H1 (cell line): ENCODE measurements at regions not wholly inside any gene's neighbourhood (a gene's known extent, or its start where the extent isn't known, plus 50 kb on each side); places are given as distances from the start of the nearest gene placed in this dataset.

Source experiments
- CTCF ChIA-PET: fragments of 300-600 bp; sonication (Branson Sonifier 250); formaldehyde crosslinking; loops from one replicate; lab custom pipeline; 2021; ENCODE audit not compliant: partially characterized antibody; lab: Charles Lee
- POLR2A ChIA-PET: fragments of 300-600 bp; sonication (Branson Sonifier 250); formaldehyde crosslinking; loops from one replicate; lab custom pipeline; 2021; ENCODE audit warnings: inconsistent platforms; ENCODE audit not compliant: partially characterized antibody; lab: Charles Lee
- DNase-seq, 2 experiments: peaks; one replicate each; pipeline versions ENCODE4 v3.0.0 to v3.0.0-alpha.2; 2010 to 2022; ENCODE audit warnings: low spot score in 2 of 2, low read depth in 1 of 2, mixed read lengths in 1 of 2
- FAIRE-seq: peaks from 2 replicates; lab custom pipeline; 2011; peaks lifted over from hg19 to GRCh38; lab: Jason Lieb, UNC
- H2AFZ ChIP-seq: 2 replicates; pipeline ENCODE4 v1.8.1; 2012; ENCODE audit warnings: low read length, inconsistent platforms
- H2AK5ac ChIP-seq: 2 replicates; pipeline ENCODE4 v1.6.1; 2013; ENCODE audit warnings: low read depth, low read length
- H2BK120ac ChIP-seq: replicated peaks from 2 replicates; pipeline ENCODE3; 2013; ENCODE audit warnings: low read depth, low read length, inconsistent platforms
- H2BK12ac ChIP-seq: 2 replicates; pipeline ENCODE4 v1.6.1; 2013; ENCODE audit warnings: low read depth, low read length
- H2BK15ac ChIP-seq: 2 replicates; pipeline ENCODE4 v1.6.1; 2013; ENCODE audit warnings: low read length
- H2BK20ac ChIP-seq: 2 replicates; pipeline ENCODE4 v1.6.1; 2013; ENCODE audit warnings: low read length
- H2BK5ac ChIP-seq: 2 replicates; pipeline ENCODE4 v1.6.1; 2013; ENCODE audit warnings: low read depth, low read length
- H3K14ac ChIP-seq: 2 replicates; pipeline ENCODE4 v1.6.1; 2013; ENCODE audit warnings: inconsistent platforms; ENCODE audit not compliant: insufficient read length
- H3K18ac ChIP-seq: 2 replicates; pipeline ENCODE4 v1.6.1; 2013; ENCODE audit warnings: low read length; ENCODE audit errors: extremely low read depth
- H3K23ac ChIP-seq: 2 replicates; pipeline ENCODE4 v1.6.1; 2013; ENCODE audit warnings: inconsistent platforms; ENCODE audit not compliant: insufficient read length
- H3K23me2 ChIP-seq: 2 replicates; pipeline ENCODE4 v1.6.1; 2013; ENCODE audit warnings: low read depth, low read length
- H3K27ac ChIP-seq: 2 replicates; pipeline ENCODE4 v1.6.1; 2011; ENCODE audit warnings: low read depth, low read length, inconsistent platforms
- H3K27me3 ChIP-seq, 4 experiments: replicated peaks in 1 of 4; 1 replicate in 1 of 4; 2 replicates in 3 of 4; pipeline versions ENCODE4 v1.6.1 to v1.8.1; 2011 to 2013; ENCODE audit warnings: low read length in 3 of 4, mild to moderate bottlenecking in 3 of 4, inconsistent platforms in 2 of 4, mixed read lengths in 2 of 4, moderate library complexity in 1 of 4; ENCODE audit not compliant: control insufficient read depth in 3 of 4, insufficient read depth in 3 of 4; ENCODE audit errors: extremely low read depth in 1 of 4
- H3K36me3 ChIP-seq, 4 experiments: 2 replicates each; pipeline versions ENCODE4 v1.6.1 to v1.8.1; 2011 to 2013; ENCODE audit warnings: mild to moderate bottlenecking in 4 of 4, low read length in 3 of 4, moderate library complexity in 2 of 4, control low read depth in 1 of 4, inconsistent platforms in 1 of 4; ENCODE audit not compliant: insufficient read depth in 4 of 4, control insufficient read depth in 2 of 4
- H3K4ac ChIP-seq: replicated peaks from 2 replicates; pipeline ENCODE3; 2013; ENCODE audit warnings: low read length, low read depth, mixed read lengths, inconsistent platforms; ENCODE audit not compliant: insufficient read length
- H3K4me1 ChIP-seq, 4 experiments: replicated peaks in 1 of 4; 1 replicate in 1 of 4; 2 replicates in 3 of 4; pipeline versions ENCODE4 v1.6.1 to v1.8.1; 2011 to 2013; ENCODE audit warnings: low read length in 3 of 4, inconsistent platforms in 2 of 4, mixed read lengths in 1 of 4; ENCODE audit not compliant: insufficient read depth in 4 of 4, control insufficient read depth in 3 of 4
- H3K4me2 ChIP-seq, 2 experiments: 2 replicates each; pipeline versions ENCODE4 v1.6.1 to v1.8.1; 2011 to 2013; ENCODE audit warnings: low read depth in 2 of 2, low read length in 2 of 2, control low read depth in 1 of 2, inconsistent platforms in 1 of 2, mild to moderate bottlenecking in 1 of 2; ENCODE audit not compliant: insufficient read depth in 1 of 2
- H3K4me3 ChIP-seq, 4 experiments: fragments of 200-600, 300-600 bp in 1 of 4; sonication (generic), shearing (Covaris generic), sonication (Bioruptor Twin) in 1 of 4; 2 replicates each; pipeline versions ENCODE4 v1.5.1 to v1.8.1; 2011 to 2016; ENCODE audit warnings: low read length in 4 of 4, low read depth in 3 of 4, control low read depth in 2 of 4, inconsistent platforms in 2 of 4, mild to moderate bottlenecking in 2 of 4, mixed read lengths in 1 of 4, moderate library complexity in 1 of 4; ENCODE audit not compliant: insufficient read depth in 2 of 4; ENCODE audit errors: extremely low read depth in 1 of 4
- H3K56ac ChIP-seq: replicated peaks from 2 replicates; pipeline ENCODE3; 2013; ENCODE audit warnings: low read depth, mild to moderate bottlenecking, mixed read lengths, low read length, inconsistent platforms; ENCODE audit not compliant: insufficient read length
- H3K79me1 ChIP-seq: 2 replicates; pipeline ENCODE4 v1.6.1; 2013; ENCODE audit warnings: low read depth, low read length, control low read depth
- H3K79me2 ChIP-seq, 2 experiments: 2 replicates each; pipeline versions ENCODE4 v1.6.1 to v1.8.1; 2012 to 2013; ENCODE audit warnings: low read length in 2 of 2, mild to moderate bottlenecking in 2 of 2, inconsistent platforms in 1 of 2; ENCODE audit not compliant: insufficient read depth in 2 of 2, control insufficient read depth in 1 of 2
- H3K9ac ChIP-seq, 4 experiments: replicated peaks in 1 of 4; 1 replicate in 1 of 4; 2 replicates in 3 of 4; pipeline versions ENCODE4 v1.6.1 to v1.8.1; 2011 to 2013; ENCODE audit warnings: low read depth in 3 of 4, low read length in 3 of 4, control low read depth in 2 of 4, mild to moderate bottlenecking in 2 of 4, moderate library complexity in 2 of 4, inconsistent platforms in 1 of 4; ENCODE audit errors: extremely low read depth in 1 of 4
- H3K9me3 ChIP-seq, 2 experiments: 2 replicates each; pipeline versions ENCODE4 v1.6.1 to v1.8.1; 2012 to 2013; ENCODE audit warnings: mild to moderate bottlenecking in 2 of 2, moderate library complexity in 2 of 2, control low read depth in 1 of 2, inconsistent platforms in 1 of 2, low read depth in 1 of 2, low read length in 1 of 2, mixed read lengths in 1 of 2; ENCODE audit not compliant: insufficient read depth in 2 of 2
- H4K20me1 ChIP-seq, 2 experiments: replicated peaks in 1 of 2; 2 replicates each; pipeline versions ENCODE3 to v1.8.1; 2011 to 2013; ENCODE audit warnings: inconsistent platforms in 2 of 2, low read length in 2 of 2, mild to moderate bottlenecking in 1 of 2; ENCODE audit not compliant: insufficient read depth in 2 of 2, control insufficient read depth in 1 of 2
- H4K5ac ChIP-seq: 2 replicates; pipeline ENCODE4 v1.6.1; 2013; ENCODE audit warnings: low read length, low read depth, mixed read lengths, inconsistent platforms; ENCODE audit not compliant: insufficient read length
- H4K8ac ChIP-seq: 2 replicates; pipeline ENCODE4 v1.8.0; 2013; ENCODE audit warnings: mild to moderate bottlenecking, moderate library complexity, low read length, inconsistent platforms; ENCODE audit not compliant: insufficient read depth; ENCODE audit errors: extremely low read depth
- H4K91ac ChIP-seq: replicated peaks from 2 replicates; pipeline ENCODE3; 2013; ENCODE audit warnings: low read length, mixed read lengths, inconsistent platforms; ENCODE audit not compliant: insufficient read length
- CEBPB ChIP-seq: IDR thresholded peaks from 2 replicates; pipeline ENCODE4 v1.6.1; 2012; ENCODE audit warnings: low read depth, low read length
- RAD21 ChIP-seq, 2 experiments: IDR thresholded peaks in 1 of 2; conservative IDR thresholded peaks in 1 of 2; 2 replicates each; pipeline ENCODE4 v1.6.1; 2011; ENCODE audit warnings: low read depth in 2 of 2, low read length in 2 of 2, improper control_type of control experiment in 1 of 2, inconsistent platforms in 1 of 2, mild to moderate bottlenecking in 1 of 2, moderate library complexity in 1 of 2
- SIN3A ChIP-seq, 2 experiments: IDR thresholded peaks in 1 of 2; conservative IDR thresholded peaks in 1 of 2; 2 replicates each; pipeline ENCODE4 v1.6.1; 2011 to 2012; ENCODE audit warnings: low read length in 2 of 2, improper control_type of control experiment in 1 of 2, low read depth in 1 of 2, mild to moderate bottlenecking in 1 of 2
- SP2 ChIP-seq: IDR thresholded peaks from 2 replicates; pipeline ENCODE4 v1.6.1; 2012; ENCODE audit warnings: mild to moderate bottlenecking, low read length, inconsistent platforms
- TBP ChIP-seq: IDR thresholded peaks from 2 replicates; pipeline ENCODE4 v1.6.1; 2011; ENCODE audit warnings: low read depth, low read length, improper control_type of control experiment
- YY1 ChIP-seq: IDR thresholded peaks from 2 replicates; pipeline ENCODE4 v1.6.1; 2011; ENCODE audit warnings: low read depth, mild to moderate bottlenecking, low read length
- WGBS, 2 experiments: shearing (Covaris generic) in 1 of 2; methylation state at CpG; one replicate each; pipeline versions ENCODE4 v1.1.6 to v1.1.7; 2013 to 2015; ENCODE audit warnings: low lambda C conversion rate in 2 of 2, mixed read lengths in 2 of 2, inconsistent platforms in 1 of 2, low coverage in 1 of 2, missing lambda C conversion rate in 1 of 2; ENCODE audit not compliant: insufficient replicate concordance in 2 of 2, insufficient coverage in 1 of 2, insufficient read length in 1 of 2; ENCODE audit errors: extremely low coverage in 1 of 2, missing lambda C conversion rate in 1 of 2; 5-methylcytosine and 5-hydroxymethylcytosine counted together
- TF ChIP-seq, protein P1 (sequence below), 3 experiments: IDR thresholded peaks; 1 replicate in 2 of 3; 2 replicates in 1 of 3; pipeline versions ENCODE4 v1.5.1 to v1.6.1; 2011; ENCODE audit warnings: low read length in 3 of 3, mild to moderate bottlenecking in 3 of 3, inconsistent platforms in 2 of 3, low read depth in 1 of 3, moderate library complexity in 1 of 3; ENCODE audit not compliant: insufficient read depth in 1 of 3; ENCODE audit errors: control extremely low read depth in 1 of 3
- TF ChIP-seq, protein P2 (sequence below): IDR thresholded peaks from 2 replicates; pipeline ENCODE4 v1.6.1; 2012; ENCODE audit warnings: low read length, inconsistent platforms

DNA sequence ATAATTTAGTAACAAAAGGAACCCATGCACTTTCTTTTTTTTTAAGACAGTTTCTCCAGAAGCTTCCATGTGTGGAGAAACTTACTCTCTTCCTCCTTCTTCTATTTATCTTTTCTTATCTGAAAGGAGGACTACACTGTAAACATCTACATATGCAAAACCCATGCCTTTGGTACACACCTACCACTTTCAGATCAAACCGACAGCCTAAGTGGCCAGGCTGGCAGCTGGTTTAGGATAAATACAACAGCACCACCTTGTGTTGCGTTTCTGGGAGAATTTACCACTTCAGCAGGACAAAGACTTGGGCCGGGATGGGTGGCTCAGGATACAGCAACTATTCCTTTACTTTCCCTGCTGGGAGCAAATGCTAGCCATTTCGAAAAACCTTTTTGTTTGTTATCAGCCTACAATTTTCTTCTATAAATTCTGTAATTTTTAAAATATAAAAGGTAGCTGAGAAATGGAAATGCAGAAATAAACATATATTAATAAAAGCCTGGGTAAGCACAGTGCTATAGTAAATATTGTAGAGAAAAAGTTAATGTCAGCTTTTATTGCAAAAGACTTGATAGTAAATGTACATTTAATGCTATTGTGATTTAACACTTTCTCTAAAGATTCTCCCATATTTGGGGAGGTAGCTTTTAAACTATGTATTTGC lies 94.0 kb upstream of the RFC3 start:
- CTCF ChIA-PET: interaction anchor here (0.6 to 3.5 kb wide), 15 partner anchors 10 to 435 kb away, joined by 3 to 18 read pairs (median 3); no protein-coding TSS in a partner anchor
- Histone ChIP-seq H3K9me3 (no peaks in the 10 kb centered on the region), H3K4ac (no peak overlapping the region), H2BK15ac (no peak overlapping the region), H4K8ac (no peak overlapping the region), H3K14ac (no peak overlapping the region), H2AFZ (no peak overlapping the region), H3K79me1 (no peaks in the 10 kb centered on the region), H2BK5ac (no peak overlapping the region), H2AK5ac (no peak overlapping the region), H3K4me2 (no peak overlapping the region), H2BK12ac (no peak overlapping the region), H4K91ac (no peak overlapping the region), H3K23me2 (no peaks in the 10 kb centered on the region), H3K4me3 (no peak overlapping the region), H3K23ac (no peak overlapping the region), H3K79me2 (no peaks in the 10 kb centered on the region), H3K27ac (no peak overlapping the region), H3K9ac (no peak overlapping the region), H4K5ac (no peak overlapping the region), H3K18ac (no peak overlapping the region), H2BK120ac (no peak overlapping the region), H3K56ac (no peak overlapping the region), H2BK20ac (no peak overlapping the region), H4K20me1 (no peaks in the 10 kb centered on the region), H3K36me3 (no peaks in the 10 kb centered on the region), H3K4me1 (no peaks in the 10 kb centered on the region), H3K27me3 (no peaks in the 10 kb centered on the region)
- WGBS, 2 experiments: 14% methylated on average over 4 of the region's 4 CpGs; no CpG with 5 or more reads in 1 of the 2 experiments
- DNase-seq (peak; percentile 39 to 63), FAIRE-seq (peak; percentile 91)
- POLR2A ChIA-PET: interaction anchor here (1.7 kb wide), 1 partner anchor 181 kb away, joined by 4 read pairs; no protein-coding TSS in a partner anchor
- TF ChIP-seq, protein P1, sequence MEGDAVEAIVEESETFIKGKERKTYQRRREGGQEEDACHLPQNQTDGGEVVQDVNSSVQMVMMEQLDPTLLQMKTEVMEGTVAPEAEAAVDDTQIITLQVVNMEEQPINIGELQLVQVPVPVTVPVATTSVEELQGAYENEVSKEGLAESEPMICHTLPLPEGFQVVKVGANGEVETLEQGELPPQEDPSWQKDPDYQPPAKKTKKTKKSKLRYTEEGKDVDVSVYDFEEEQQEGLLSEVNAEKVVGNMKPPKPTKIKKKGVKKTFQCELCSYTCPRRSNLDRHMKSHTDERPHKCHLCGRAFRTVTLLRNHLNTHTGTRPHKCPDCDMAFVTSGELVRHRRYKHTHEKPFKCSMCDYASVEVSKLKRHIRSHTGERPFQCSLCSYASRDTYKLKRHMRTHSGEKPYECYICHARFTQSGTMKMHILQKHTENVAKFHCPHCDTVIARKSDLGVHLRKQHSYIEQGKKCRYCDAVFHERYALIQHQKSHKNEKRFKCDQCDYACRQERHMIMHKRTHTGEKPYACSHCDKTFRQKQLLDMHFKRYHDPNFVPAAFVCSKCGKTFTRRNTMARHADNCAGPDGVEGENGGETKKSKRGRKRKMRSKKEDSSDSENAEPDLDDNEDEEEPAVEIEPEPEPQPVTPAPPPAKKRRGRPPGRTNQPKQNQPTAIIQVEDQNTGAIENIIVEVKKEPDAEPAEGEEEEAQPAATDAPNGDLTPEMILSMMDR (IDR thresholded peaks at IDR 0.05; ENCODE audit: control extremely low read depth in 1 of 3, insufficient read depth in 1 of 3, low read depth in 1 of 3, low read length in 3 of 3): peak; percentile 43 to 83 (median 81)
- TF ChIP-seq RAD21 (IDR thresholded peaks at IDR 0.05 in 1 of 2, conservative IDR thresholded peaks at IDR 0.05 in 1 of 2; ENCODE audit: low read depth in 2 of 2, low read length in 2 of 2): peak; percentile 97
- TF ChIP-seq CEBPB: no peak
- TF ChIP-seq SP2: no peak
- TF ChIP-seq TBP: no peak
- TF ChIP-seq SIN3A (conservative IDR thresholded peaks at IDR 0.05 in 1 of 2, IDR thresholded peaks at IDR 0.05 in 1 of 2; ENCODE audit: low read depth in 1 of 2, low read length in 2 of 2): no peak
- TF ChIP-seq, protein P2, sequence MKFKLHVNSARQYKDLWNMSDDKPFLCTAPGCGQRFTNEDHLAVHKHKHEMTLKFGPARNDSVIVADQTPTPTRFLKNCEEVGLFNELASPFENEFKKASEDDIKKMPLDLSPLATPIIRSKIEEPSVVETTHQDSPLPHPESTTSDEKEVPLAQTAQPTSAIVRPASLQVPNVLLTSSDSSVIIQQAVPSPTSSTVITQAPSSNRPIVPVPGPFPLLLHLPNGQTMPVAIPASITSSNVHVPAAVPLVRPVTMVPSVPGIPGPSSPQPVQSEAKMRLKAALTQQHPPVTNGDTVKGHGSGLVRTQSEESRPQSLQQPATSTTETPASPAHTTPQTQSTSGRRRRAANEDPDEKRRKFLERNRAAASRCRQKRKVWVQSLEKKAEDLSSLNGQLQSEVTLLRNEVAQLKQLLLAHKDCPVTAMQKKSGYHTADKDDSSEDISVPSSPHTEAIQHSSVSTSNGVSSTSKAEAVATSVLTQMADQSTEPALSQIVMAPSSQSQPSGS: no peak
- TF ChIP-seq YY1: no peak
